HEK293T (cell line): ENCODE measurements at regions not wholly inside any gene's neighbourhood (a gene's known extent, or its start where the extent isn't known, plus 50 kb on each side); places are given as distances from the start of the nearest gene placed in this dataset.

Source experiments
- CTCF ChIA-PET: fragments of 350-600 bp; formaldehyde crosslinking; extraction: SDS; loops from one replicate; lab custom pipeline; 2021; ENCODE audit warnings: antibody characterized with exemption, inconsistent platforms; lab: Yijun Ruan, JAX
- POLR2A ChIA-PET: fragments of 350-600 bp; formaldehyde crosslinking; extraction: SDS; loops from one replicate; lab custom pipeline; 2020; ENCODE audit warnings: antibody characterized with exemption, inconsistent platforms; lab: Yijun Ruan, JAX
- DNase-seq: peaks from one replicate; pipeline ENCODE4 v3.0.0; 2012; ENCODE audit warnings: mixed read lengths; ENCODE audit errors: extremely low spot score
- ARNT ChIP-seq: fragments of 450-650 bp; IDR thresholded peaks from 2 replicates; pipeline ENCODE4 v1.6.1; 2017; ENCODE audit warnings: mild to moderate bottlenecking
- BHLHE40 ChIP-seq: fragments of 450-650 bp; IDR thresholded peaks from 2 replicates; pipeline ENCODE4 v1.6.1; 2016; ENCODE audit warnings: mild to moderate bottlenecking, moderate library complexity, borderline replicate concordance
- CTBP1 ChIP-seq: fragments of 450-650 bp; IDR thresholded peaks from 2 replicates; pipeline ENCODE4 v1.6.1; 2016; ENCODE audit warnings: borderline replicate concordance
- ELF4 ChIP-seq: fragments of 450-650 bp; IDR thresholded peaks from 2 replicates; pipeline ENCODE4 v1.6.1; 2017; ENCODE audit warnings: antibody characterized with exemption
- FOXA1 ChIP-seq: fragments of 450-650 bp; IDR thresholded peaks from 2 replicates; pipeline ENCODE4 v1.6.1; 2016; ENCODE audit warnings: mild to moderate bottlenecking
- FOXK2 ChIP-seq: fragments of 450-650 bp; IDR thresholded peaks from 2 replicates; pipeline ENCODE4 v1.6.1; 2016; ENCODE audit warnings: mild to moderate bottlenecking
- FOXM1 ChIP-seq: fragments of 450-650 bp; IDR thresholded peaks from 2 replicates; pipeline ENCODE4 v1.6.1; 2017; ENCODE audit warnings: mild to moderate bottlenecking, borderline replicate concordance
- HDGF ChIP-seq: fragments of 450-650 bp; IDR thresholded peaks from 2 replicates; pipeline ENCODE4 v1.6.1; 2017; ENCODE audit warnings: antibody characterized with exemption, borderline replicate concordance
- L3MBTL2 ChIP-seq: fragments of 450-650 bp; conservative IDR thresholded peaks from 2 replicates; pipeline ENCODE4 v1.6.1; 2016; ENCODE audit warnings: mild to moderate bottlenecking
- LEF1 ChIP-seq: fragments of 450-650 bp; IDR thresholded peaks from 2 replicates; pipeline ENCODE4 v1.6.1; 2017; ENCODE audit warnings: mild to moderate bottlenecking, borderline replicate concordance
- NFRKB ChIP-seq: fragments of 450-650 bp; IDR thresholded peaks from 2 replicates; pipeline ENCODE4 v1.6.1; 2016; ENCODE audit warnings: mild to moderate bottlenecking, moderate library complexity
- SP1 ChIP-seq: fragments of 450-650 bp; IDR thresholded peaks from 2 replicates; pipeline ENCODE4 v1.6.1; 2017
- SUZ12 ChIP-seq: fragments of 450-650 bp; IDR thresholded peaks from 2 replicates; pipeline ENCODE4 v1.6.1; 2016; ENCODE audit warnings: mild to moderate bottlenecking
- TARDBP ChIP-seq: fragments of 450-650 bp; IDR thresholded peaks from 2 replicates; pipeline ENCODE4 v1.6.1; 2016
- ZNF384 ChIP-seq: fragments of 450-650 bp; IDR thresholded peaks from 2 replicates; pipeline ENCODE4 v1.6.1; 2016
- TF ChIP-seq, protein P1 (sequence below): fragments of 450-650 bp; IDR thresholded peaks from 2 replicates; pipeline ENCODE4 v1.6.1; 2016

- TF ChIP-seq L3MBTL2: no peak
- no peak for TF ChIP-seq SP1
- TF ChIP-seq ARNT: no peak
- TF ChIP-seq SUZ12: no peak
- TF ChIP-seq FOXK2: no peak
- no peak for TF ChIP-seq TARDBP
- TF ChIP-seq, protein P1, sequence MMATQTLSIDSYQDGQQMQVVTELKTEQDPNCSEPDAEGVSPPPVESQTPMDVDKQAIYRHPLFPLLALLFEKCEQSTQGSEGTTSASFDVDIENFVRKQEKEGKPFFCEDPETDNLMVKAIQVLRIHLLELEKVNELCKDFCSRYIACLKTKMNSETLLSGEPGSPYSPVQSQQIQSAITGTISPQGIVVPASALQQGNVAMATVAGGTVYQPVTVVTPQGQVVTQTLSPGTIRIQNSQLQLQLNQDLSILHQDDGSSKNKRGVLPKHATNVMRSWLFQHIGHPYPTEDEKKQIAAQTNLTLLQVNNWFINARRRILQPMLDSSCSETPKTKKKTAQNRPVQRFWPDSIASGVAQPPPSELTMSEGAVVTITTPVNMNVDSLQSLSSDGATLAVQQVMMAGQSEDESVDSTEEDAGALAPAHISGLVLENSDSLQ: no peak
- TF ChIP-seq CTBP1: no peak
- no peak for TF ChIP-seq NFRKB
- no peak for TF ChIP-seq LEF1
- TF ChIP-seq ELF4: no peak
- TF ChIP-seq ZNF384: no peak
- TF ChIP-seq HDGF: no peak
- no peak for TF ChIP-seq BHLHE40
- no peak for DNase-seq
- ChIA-PET POLR2A (no interaction called here), CTCF (no interaction called here)
Measured at GRCh38 chr20:52434453-52434852, 242.9 kb upstream of the ZFP64 start.

GRCh38 chr20:52434041-52434425, 242.5 kb upstream of the ZFP64 start:
- DNase-seq: no peak
- POLR2A ChIA-PET: no interaction called here
- no peak for TF ChIP-seq FOXM1
- TF ChIP-seq CTBP1: no peak
- no peak for TF ChIP-seq FOXK2
- TF ChIP-seq LEF1: no peak
- TF ChIP-seq ELF4: no peak
- TF ChIP-seq, protein P1: no peak
- no peak for TF ChIP-seq ZNF384
- TF ChIP-seq HDGF: no peak
- TF ChIP-seq L3MBTL2: no peak
- TF ChIP-seq TARDBP: no peak
- no peak for TF ChIP-seq SUZ12
- no peak for TF ChIP-seq ARNT
- CTCF ChIA-PET: no interaction called here

- DNase-seq: no peak
- no peak for TF ChIP-seq TARDBP
- TF ChIP-seq CTBP1: no peak
- no peak for TF ChIP-seq SUZ12
- no peak for TF ChIP-seq FOXK2
- no peak for TF ChIP-seq FOXM1
- no peak for TF ChIP-seq ARNT
- TF ChIP-seq BHLHE40: no peak
- TF ChIP-seq ZNF384: no peak
- no peak for TF ChIP-seq LEF1
- no peak for TF ChIP-seq ELF4
- CTCF ChIA-PET: no interaction called here
- POLR2A ChIA-PET: no interaction called here
Measured at GRCh38 chr20:52433326-52434040, 241.9 kb upstream of the ZFP64 start.

DNA sequence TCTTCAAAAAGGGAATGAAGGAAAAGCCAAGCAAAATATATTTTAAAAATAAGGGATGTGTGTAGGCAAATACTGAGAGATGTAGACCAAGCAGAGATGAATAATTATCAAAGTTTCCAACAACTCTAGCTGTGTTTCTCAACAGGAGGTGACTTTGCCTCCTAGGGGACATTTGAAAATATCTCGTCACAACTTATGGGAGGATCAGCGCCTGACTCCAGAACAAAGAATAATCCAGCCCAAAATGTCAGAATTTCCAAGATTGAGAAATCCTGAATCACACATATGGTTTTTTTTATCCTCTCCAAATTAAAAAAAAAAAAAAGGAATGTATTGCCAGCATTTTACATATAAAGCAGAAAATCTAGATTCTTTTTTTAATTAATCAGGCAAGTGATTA, 241.2 kb upstream of the ZFP64 start:
- TF ChIP-seq TARDBP (no peak), ELF4 (no peak), SP1 (no peak), LEF1 (no peak), FOXK2 (no peak), NFRKB (no peak), FOXM1 (no peak)
- TF ChIP-seq, protein P1: no peak
- POLR2A ChIA-PET: no interaction called here
- CTCF ChIA-PET: no interaction called here
- DNase-seq: no peak

DNA sequence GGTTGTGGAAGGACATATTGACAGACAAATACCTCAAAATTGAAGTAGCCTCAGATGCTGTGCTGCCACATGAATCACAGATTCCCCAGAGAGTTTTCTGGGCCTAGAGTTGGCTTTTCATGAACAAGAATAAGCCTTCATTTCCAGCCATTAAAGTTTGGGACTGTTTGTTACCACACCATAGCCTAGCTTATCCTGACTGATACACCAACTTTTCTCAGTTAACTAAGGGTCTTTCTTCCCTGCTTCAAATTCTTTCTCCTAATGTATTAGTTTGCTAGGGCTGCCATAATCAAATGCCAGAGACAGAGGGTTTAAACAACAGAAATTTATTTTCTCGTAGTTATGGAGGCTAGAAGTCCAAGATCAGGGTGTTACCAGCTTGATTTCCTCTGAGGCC, 237.4 kb upstream of the ZFP64 start:
- no peak for TF ChIP-seq ZNF384
- CTCF ChIA-PET: no interaction called here
- DNase-seq: no peak
- POLR2A ChIA-PET: no interaction called here

DNA sequence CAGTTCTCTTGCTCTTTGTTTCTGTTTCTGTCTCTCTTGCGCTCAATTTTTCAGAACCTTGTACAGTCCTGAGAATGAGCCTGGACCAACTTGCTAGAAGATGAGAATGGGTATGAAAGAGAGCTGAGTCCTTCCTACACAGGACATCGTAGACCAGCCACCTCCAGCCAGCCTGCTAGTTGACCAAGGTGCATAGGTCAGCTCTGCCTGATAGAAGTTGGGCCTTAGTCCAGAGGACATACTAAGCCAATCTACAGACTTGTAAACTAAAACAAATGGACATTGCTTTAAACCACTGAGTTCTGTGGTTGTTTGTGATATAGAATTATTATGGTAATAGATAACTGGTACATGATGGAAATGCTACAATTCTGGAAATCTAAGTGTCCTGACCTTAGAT, 236.4 kb upstream of the ZFP64 start:
- ChIA-PET CTCF (no interaction called here), POLR2A (no interaction called here)
- no peak for DNase-seq
- TF ChIP-seq ELF4 (no peak), FOXA1 (no peak), FOXM1 (no peak), SUZ12 (no peak), L3MBTL2 (no peak), FOXK2 (no peak), SP1 (no peak), HDGF (no peak)
- TF ChIP-seq, protein P1: no peak
